ENCODE measurements at regions not wholly inside any gene's neighbourhood (a gene's known extent, or its start where the extent isn't known, plus 50 kb on each side); places are given as distances from the start of the nearest gene placed in this dataset.

- TF ChIP-seq MLLT1 (IDR thresholded peaks at IDR 0.05) (no peak), KLF16 (IDR thresholded peaks at IDR 0.05) (no peak), PRDM10 (IDR thresholded peaks at IDR 0.05; ENCODE audit: partially characterized antibody) (no peak), PHF20 (IDR thresholded peaks at IDR 0.05; ENCODE audit: partially characterized antibody) (no peak), FOXP1 (CRISPR knock-in tag; IDR thresholded peaks at IDR 0.05) (no peak), ZNF512 (tag; IDR thresholded peaks at IDR 0.05) (no peak), RBM17 (IDR thresholded peaks at IDR 0.05; ENCODE audit: borderline replicate concordance, low read depth, low read length) (no peak), CSDE1 (IDR thresholded peaks at IDR 0.05) (no peak), ZNF830 (CRISPR knock-in tag; IDR thresholded peaks at IDR 0.05) (no peak), ARID3A (IDR thresholded peaks at IDR 0.05; ENCODE audit: borderline replicate concordance, low read depth, low read length) (no peak), PHB (CRISPR knock-in tag; IDR thresholded peaks at IDR 0.05) (no peak), ZC3H8 (IDR thresholded peaks at IDR 0.05) (no peak), ARID3B (CRISPR knock-in tag; IDR thresholded peaks at IDR 0.05; ENCODE audit: borderline replicate concordance) (no peak), ZNF609 (CRISPR knock-in tag; IDR thresholded peaks at IDR 0.05; ENCODE audit: borderline replicate concordance) (no peak), KHSRP (IDR thresholded peaks at IDR 0.05) (no peak)
These were observed 105.0 kb upstream of the FSIP2 start (continued) for GRCh38 chr2:185633621-185634020.
